ENCODE measurements at regions not wholly inside any gene's neighbourhood (a gene's known extent, or its start where the extent isn't known, plus 50 kb on each side); places are given as distances from the start of the nearest gene placed in this dataset.
A peak's percentile ranks its signal among the peaks of the same experiment; 100 is the strongest.
"Not testable (repeated sequence)": the region's sequence is repeated elsewhere in the genome, so short reads cannot be mapped to it uniquely, and the experiment has no call there.

DNA sequence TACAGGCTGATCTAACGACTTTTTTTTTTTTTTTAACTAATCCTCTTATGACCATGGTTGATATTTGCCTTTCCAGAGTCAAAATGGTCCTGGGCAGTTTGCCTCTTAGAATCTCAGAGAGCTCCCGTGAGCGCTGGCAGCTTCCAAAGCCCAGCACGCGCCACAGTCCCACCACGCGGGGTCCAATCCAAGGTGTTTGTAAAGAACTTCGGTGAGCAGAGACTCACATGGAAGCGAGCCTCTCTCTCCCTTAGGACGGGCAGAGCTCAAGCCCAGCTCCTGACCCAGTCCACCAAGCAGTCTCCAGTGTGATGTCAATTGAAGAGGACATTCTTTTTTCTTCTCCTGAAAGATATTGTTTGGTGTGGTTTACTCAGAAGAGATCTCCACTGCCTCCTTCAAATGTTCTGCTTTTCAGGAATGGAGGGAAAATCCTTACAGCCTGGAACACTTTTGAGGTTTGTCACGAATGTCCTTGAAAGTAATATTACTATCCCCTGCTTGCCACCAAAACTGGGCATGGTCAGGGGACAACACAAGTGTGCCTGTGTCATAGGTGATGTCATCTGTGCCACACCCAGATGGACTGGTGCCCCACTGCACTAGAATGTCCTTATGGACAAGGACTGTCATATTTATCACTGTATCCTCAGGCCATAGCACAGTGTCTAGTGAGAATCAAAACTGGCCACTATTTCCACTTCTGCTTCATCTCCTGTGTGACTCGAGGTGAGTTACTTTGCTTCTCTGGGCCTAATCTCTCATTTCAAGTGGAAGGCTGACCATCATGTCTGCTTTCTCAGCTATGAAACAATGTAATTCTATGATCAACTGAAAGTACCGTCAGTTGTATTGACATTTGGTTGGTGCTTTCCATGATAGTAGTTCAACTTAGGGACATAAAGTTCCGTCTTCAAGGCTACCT, 97.4 kb upstream of the EDEM3 start:
- DNase-seq = no peak

DNA sequence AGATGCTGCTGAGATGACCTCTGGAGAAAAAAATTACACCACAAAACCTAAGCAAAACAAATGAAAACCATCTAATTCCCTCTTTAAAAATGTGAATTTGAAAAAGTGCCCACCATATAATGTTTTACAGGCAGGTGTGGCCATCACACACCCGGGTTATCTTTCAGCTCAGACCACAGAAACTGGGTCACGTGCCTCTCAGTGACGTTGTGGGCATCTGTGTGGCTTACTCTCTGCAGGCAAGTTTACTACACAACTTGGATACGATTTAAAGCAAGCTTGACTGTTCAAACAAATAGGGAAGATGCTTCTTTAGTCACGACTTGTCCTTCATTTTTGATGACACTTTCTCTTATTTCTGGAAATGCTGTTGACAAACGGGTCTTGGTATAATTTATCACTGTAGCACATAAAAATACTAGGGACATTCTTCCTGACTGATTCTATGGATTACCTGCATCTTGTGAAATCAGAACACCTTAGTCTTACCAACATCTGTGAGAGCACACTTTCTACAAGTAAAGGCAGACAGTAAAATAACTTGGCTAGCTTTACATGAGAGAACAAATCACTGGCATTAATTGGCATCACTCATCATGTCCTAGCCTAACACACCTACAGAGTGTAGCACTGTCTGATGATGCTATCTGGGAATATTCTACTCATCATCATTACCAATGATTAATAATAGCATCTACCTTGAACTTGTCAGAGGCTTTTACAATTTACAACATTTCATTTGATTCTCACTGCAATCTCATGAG, 89.3 kb upstream of the EDEM3 start:
- DNase-seq = no peak

DNA sequence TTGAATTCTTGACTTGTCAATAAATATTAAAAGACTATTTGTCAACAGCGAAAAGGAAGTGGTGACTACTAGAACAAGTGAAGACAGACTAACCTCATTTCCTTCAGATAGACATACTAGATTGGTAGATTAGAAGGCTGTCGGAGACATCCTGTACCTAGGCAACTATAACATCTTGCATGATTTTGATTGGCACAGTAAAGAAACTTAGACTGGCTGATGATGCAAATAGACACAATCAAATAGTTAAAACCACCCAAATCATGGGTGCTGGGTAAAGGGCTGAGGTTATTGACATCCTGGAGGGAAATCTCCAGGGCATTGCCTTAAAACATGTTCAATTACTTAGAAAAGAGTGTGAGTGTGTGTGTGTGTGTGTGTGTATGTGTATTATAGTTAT, 85.9 kb upstream of the EDEM3 start:
- DNase-seq = no peak

DNA sequence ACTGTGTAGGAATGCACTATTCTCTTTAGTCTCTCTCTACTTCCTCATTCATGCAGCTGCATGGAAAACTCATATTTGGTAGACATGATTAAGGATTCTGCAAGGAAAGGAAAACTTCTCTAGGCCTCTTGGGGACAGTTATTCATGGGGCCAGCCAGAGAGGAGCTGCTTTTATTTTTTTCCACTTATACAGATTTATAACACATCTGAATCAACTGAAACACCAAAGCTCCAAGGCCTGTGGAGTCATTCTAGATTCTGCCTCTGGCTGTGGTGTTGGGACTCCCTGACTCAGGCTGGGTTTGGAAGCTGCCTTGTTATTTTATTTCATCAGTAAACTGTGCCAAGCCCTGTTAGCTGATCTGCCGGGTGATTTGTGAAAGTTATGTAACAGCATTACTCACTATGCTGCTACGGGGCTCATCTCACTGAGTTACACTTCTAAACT, 83.9 kb upstream of the EDEM3 start:
- peak; percentile 8 for DNase-seq

DNA sequence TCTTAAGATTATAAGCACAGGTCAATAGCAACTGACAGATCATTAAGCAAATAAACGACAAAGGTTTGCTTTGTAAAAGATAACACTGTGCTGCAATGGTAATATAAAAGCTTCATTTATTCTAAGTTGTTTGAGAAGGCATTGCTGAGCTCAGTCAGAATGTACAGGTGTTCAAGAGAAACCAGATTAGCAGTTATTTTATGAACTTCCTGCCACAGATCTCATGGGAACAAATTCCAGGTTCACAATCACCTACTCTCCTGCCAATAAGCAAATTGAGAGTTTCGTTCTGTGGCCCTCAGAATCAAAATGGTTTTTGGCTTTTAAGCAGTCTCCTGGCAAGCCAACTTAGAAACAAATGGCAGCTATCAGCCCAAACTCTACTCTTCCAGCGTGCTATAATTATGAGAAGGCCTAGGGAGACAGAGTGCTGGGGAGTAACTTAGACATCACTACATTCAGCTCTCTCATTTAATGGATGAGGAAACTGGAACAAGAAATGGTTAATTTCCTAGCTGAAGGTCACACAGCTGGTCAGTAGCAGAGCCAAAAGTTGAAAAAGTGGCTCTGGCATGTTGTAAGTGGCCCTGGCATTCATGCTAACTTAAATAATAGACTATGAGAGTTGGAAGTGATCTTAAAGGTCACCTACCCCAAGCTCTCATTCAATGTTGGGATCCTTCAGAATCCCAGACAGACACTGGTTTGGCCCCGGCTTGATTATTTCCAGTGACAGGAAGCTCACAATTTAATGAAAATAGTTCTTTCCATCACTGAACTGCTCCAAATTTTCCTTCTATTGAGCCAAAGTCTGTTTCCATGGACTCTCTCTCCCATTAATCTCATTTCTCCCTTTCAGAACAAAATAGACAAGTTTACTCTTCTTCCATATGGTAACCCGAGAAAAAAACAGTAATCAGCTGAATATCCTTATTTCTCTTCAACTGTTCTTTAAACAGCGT, 82.6 kb upstream of the EDEM3 start:
- no peak for DNase-seq

DNA sequence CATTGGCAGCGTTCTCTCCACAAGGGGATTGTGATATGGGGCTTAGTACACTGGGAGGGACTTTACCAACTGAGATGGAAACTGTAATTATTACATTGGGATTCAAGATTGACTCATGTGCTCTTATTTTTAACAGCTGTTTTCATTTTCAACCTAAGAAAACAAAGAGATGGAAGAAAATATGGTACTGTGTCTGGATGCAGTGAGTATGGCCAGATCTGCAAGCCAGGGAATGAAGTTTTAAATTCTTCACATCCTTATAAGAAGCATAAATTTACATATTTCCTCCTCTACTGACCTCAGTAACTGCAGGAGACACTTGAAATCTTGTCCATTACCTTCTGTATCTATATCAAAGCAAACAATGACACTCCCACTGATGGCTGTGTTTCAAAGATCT, 81.5 kb upstream of the EDEM3 start:
- no peak for DNase-seq

DNA sequence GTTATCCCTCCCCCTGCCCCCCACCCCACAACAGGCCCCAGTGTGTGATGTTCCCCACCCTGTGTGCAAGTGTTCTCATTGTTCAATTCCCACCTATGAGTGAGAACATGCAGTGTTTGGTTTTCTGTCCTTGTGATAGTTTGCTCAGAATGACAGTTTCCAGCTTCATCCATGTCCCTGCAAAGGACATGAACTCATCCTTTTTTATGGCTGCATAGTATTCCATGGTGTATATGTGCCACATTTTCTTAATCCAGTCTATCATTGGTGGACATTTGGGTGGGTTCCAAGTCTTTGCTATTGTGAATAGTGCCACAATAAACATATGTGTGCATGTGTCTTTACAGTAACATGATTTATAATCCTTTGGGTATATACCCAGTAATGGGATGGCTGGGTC, 79.3 kb upstream of the EDEM3 start:
- DNase-seq = not testable (repeated sequence)

DNA sequence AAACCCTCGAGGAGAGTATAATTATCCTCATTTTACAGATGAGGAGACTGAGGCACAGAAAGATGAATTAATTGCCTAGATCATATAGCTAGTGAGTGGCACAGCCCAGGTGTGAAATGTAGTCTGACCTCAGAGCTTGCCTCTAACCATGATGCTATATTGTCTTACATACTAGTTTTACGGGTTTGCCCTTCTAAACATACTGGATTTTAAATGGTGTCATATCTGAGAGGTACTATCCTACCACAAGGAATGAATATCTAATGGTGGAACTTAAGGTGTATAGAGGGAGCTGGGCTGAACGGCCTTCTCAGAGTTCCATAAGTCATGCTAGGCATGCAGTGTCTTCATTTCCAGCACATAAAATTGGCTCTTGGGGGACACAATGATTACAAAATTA, 77.9 kb upstream of the EDEM3 start:
- no peak for DNase-seq

DNA sequence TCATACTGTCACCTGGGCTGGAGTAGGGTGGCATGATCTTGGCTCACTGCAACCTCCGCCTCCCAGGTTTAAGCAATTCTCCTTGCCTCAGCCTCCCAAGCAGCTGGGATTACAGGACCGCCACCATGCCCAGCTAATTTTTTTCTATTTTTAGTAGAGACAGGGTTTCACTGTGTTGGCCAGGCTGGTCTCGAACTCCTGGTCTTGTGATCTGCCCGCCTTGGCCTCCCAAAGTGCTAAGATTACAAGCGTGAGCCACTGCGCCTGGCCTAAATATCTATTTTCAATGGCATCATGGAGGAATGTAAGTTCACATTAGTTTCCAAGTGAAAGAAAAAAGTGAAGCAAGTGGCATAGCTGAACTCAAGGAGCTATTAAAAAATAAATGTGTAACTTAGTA, 74.8 kb upstream of the EDEM3 start:
- DNase-seq = not testable (repeated sequence)

DNA sequence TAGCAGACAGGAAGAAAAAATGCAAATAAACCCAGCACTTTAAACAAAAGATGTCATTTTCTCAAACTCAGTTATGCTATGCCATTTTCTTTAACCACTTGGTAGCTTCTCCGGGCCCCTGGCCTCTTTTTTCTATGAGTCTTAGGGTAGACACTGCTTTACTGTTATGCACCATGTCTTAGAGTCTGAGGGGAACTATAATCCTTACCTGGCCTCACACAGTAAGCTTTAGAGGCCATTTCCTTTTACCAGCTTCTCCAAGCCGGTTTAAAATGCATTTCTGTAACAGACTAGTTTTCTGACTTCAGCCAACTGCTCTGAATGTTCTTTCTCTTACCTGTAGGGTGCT, 73.7 kb upstream of the EDEM3 start:
- DNase-seq = no peak

DNA sequence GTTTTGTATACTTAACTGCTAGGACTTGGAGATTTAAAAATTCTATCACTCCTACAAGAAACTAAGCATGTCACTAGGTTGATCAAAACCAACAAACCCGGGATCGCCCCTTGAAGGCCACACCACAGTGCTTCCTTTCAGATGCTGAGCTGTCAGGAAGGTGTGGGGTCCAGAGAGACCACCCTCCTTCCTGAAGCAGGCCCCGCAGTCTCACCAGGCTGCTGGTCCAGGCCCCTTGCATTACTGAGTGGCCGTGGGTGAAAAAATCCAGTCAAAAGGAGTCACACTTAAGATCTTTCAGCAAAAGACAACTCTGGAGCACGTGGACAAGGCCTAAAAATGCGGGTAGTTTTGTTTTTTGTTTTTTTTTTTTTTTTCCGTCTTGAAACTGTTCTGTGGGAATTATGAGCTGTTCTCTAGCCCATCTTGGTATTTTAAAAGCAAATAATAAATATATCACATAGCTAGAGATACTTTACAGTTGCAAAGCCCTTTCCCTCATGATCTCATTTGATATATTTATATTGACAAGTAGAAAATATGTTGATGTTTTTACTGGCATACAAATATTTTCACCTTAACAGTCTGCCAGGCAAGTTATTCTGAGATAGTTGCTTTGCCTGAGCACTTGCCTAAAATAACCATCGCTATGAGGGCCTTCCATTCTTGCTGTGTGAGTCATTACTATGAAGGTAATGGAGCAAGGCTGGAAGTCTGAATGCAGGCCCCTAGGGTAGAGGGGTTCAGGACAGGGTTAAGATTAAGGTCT, 73.1 kb upstream of the EDEM3 start:
- DNase-seq = no peak

DNA sequence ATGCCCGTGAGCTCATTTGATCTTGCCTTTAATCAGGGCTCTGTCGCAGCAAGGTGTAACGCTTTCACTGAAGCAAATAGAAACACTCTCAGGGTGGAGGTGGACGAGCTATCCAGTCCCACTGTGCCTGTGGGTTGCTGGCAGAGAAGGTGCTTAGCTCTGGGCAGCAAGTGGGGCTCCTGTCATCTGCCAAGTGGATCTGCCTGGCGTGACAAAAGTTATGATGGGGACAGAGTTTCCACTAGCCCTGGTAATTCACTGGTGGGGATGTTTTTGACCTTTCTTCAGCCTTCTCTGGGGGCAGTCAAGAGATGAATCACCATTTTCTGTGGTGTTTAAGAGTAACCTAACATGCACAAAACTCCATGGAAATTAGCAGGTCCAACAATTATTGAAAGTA, 71.3 kb upstream of the EDEM3 start:
- DNase-seq = no peak

DNA sequence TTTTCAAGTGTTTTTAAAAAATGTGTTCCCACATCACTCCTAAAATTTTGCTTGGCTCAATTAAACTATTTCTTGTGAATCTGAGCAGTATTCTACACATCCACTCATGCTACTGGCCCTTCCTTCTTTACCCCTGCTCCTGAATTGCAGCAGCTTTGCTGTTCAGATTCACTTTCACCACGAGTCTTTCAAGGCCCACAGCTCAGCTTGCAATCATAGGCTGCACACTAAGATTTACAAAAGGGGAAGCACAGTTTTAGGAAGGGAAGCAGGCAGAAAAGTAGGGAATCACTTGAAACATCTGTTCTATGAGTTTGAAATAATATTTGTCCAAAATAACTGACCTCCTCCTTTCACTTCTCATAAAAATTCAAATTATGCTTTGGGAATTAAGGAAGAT, 70.9 kb upstream of the EDEM3 start:
- DNase-seq = no peak

DNA sequence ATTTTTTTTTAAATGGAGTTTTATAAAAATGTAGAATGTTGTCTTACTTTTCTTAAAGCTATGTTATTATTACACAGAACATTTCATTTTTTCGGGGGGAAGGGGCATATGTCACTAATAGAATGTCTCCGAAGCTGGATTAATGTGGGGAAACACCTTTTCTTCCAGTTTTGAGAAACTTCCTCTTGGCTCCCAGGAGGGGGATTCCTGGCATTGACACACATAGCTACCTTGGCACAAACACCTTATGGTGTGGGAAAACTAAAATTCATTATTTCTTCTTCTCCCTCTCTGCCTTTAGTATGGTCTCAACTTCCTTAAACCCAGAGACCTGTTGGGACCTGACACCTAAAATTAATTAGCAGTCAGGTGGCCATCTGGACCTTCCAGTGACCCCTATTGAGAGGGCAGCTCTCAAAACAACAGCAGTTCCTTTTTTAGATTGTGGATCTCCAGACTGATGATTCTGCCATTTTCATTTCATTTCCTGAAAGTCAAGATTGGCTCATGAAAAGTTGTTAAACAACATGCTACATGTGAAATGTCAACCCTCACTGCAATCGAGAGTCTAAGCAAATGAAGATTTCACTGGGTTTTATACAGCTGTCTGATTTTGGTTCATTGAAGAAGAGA, 70.1 kb upstream of the EDEM3 start:
- no peak for DNase-seq

DNA sequence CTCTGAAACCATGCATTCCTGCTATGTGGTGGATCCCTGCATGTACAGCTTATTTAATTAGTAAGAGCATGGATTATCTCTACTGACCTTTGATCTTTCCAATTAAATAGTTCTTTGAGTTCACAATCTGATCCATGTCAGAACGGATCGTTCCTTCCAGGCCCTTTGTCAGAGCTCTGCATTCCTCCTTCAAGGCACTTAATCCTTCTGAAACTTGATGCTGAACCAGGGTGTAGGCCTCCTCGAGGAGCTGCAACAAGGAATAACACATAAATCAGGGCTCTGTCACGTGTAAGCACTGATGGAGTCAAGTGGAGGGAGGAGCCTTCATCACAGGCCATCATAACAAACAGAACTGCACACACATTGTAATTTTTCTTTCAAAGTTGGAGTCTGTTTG, 68.4 kb upstream of the EDEM3 start:
- DNase-seq = peak; percentile 31

DNA sequence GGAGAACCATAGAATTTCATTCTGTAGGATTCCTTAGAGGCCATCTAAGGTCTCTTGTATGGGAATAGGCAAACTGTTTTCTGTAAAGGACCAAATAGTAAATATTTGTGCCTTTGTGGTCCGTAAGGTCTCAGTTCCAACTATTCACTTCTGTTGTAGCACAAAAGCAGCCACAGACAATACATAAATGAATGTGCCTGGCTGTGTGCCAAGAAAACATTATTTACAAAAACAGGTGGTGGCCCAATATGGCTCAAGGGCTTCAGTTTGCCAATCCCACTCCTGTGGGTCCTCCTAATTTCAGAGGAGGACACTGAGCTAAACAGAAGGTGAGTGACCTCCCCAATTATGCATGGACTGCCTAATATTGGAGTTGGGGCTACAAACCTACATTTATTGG, 67.6 kb upstream of the EDEM3 start:
- peak; percentile 27 for DNase-seq

DNA sequence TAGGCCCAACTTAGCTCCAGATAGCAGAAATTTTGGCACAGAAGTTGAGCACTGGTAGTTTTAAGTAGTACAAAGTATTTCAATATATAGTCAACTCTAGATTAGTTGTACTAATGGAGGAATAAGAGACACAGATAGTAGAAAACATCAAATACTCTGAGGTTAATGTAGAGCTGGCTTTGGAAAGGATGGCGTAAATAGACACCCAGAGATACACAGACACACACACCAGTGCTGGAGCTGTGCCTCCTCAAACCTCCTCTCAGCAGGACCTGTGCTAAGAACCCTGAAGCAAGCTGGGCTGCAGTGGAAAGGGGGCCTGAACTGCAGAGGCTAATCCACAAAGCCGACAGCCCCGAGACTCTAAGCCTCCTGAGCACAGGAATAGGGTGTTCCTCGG, 67.0 kb upstream of the EDEM3 start:
- DNase-seq = no peak

DNA sequence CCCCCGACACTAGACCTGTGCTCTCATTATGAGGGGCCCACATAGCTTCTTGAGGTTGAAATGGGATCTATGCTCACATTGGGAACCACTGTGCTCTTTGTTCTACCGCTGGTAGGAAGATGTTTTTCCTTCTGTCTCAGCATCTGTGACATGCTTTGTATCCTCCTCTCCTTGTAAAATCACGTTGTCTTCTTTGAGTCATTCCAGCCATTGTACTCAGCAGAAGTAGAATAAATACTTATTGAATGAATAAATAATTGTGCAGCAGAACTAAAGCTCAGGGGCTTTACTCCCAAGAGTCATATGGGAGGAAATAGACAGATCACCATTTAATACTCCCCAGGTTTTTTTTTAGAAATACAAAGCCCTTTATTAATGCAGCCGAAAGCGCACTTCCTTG, 66.3 kb upstream of the EDEM3 start:
- no peak for DNase-seq

DNA sequence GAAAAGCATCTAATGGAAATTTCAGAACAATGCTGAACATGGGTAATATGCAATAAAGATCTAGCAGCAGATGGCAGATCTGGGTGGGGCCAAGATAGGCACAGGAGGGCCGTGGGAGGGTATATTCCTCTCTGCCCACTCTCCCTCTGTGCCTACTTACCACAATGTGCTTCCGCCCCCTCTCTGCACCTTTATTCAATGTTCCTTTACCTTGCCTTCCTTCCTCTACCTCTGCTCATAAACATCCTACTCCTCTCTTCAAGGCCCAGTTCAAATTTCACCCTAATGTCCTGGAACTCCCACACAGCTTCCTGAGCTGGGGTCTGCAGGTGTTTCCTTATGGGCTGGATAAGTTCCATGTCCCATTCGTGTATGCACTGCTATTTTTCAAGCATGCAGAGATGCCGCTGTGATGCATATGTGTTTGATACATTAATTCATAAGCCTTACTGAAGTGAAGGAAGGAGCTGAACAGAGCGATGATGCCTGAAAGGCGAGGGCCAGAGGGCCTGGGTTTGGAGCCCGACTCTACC, 65.6 kb upstream of the EDEM3 start:
- DNase-seq = peak; percentile 26

DNA sequence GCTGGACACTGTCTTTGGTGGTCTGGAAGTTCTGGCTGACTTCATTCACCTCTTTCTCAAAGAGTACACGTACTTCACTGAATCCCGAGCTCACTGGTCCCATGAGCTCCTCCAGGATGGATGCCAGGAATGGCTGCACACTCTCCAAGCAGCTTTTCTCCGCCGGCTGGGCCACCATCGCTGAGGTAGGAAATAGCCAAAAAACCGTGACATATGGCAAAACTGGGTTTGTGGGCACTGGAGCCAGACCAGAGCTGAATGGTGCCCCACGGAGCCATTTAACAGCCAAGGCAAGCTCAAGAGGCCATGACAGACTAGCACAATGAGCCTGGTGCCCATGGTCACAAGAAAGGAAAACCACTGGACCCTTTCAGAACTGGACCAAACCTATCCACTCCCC, 64.0 kb upstream of the EDEM3 start:
- DNase-seq = no peak

DNA sequence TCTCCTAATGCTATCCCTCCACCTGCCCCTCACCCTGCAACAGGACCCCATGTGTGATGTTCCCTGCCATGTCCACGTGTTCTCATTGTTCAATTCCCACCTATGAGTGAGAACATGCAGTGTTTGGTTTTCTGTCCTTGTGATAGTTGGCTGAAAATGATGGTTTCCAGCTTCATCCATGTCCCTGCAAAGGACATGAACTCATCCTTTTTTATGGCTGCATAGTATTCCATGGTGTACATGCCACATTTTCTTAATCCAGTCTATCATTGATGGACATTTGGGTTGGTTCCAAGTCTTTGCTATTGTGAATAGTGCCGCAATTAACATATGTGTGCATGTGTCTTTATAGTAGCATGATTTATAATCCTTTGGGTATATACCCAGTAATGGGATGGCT, 62.3 kb upstream of the EDEM3 start:
- DNase-seq = not testable (repeated sequence)
